ENCODE measurements at regions not wholly inside any gene's neighbourhood (a gene's known extent, or its start where the extent isn't known, plus 50 kb on each side); places are given as distances from the start of the nearest gene placed in this dataset.

DNA sequence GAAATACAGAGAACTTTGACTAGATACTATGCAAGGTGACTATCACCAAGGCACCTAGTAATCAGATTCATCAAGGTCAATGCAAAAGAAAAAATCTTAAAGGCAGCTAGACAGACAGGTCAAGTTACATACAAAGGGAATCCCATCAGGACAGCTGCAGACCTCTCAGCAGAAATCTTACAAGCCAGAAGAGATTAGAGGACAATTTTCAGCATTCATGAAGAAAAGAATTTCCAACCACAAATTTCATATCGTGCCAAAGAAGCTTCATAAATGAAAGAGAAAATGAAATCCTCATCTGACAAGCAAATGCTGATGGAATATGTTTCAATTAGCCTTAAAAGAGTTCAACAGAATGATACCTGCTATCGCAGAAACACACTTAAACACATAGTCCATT is 913.7 kb downstream of the RPS29 start:
- TF ChIP-seq ZNF8 (CRISPR knock-in tag; IDR thresholded peaks at IDR 0.05) (no peak), ISL1 (CRISPR knock-in tag; IDR thresholded peaks at IDR 0.05) (no peak)

Measured in SK-N-SH treated with all-trans-retinoic acid at 6 μM for 48 hours (cell line).